IMR-90 (cell line): ENCODE measurements at regions not wholly inside any gene's neighbourhood (a gene's known extent, or its start where the extent isn't known, plus 50 kb on each side); places are given as distances from the start of the nearest gene placed in this dataset.

Source experiments
- CHD1 ChIP-seq: IDR thresholded peaks from 2 replicates; pipeline ENCODE4 v1.6.1; 2012; ENCODE audit warnings: low read depth, low read length, improper control_type of control experiment
- CTCF ChIP-seq: conservative IDR thresholded peaks from 2 replicates; pipeline ENCODE4 v1.5.1; 2012; ENCODE audit warnings: mild to moderate bottlenecking, low read depth, low read length, improper control_type of control experiment
- MAZ ChIP-seq: IDR thresholded peaks from 2 replicates; pipeline ENCODE4 v1.6.1; 2012; ENCODE audit warnings: low read depth, mild to moderate bottlenecking, low read length, improper control_type of control experiment, moderate library complexity, borderline replicate concordance
- RAD21 ChIP-seq: IDR thresholded peaks from 2 replicates; pipeline ENCODE4 v1.6.1; 2012; ENCODE audit warnings: low read length, improper control_type of control experiment
- RFX5 ChIP-seq: IDR thresholded peaks from 2 replicates; pipeline ENCODE4 v1.8.0; 2012; ENCODE audit warnings: low read depth, mild to moderate bottlenecking, low read length, moderate library complexity

GRCh38 chr1:29963946-29964345 is 727.6 kb downstream of the PTPRU start:
- TF ChIP-seq CTCF: no peak
- TF ChIP-seq RFX5: no peak
- no peak for TF ChIP-seq CHD1
- TF ChIP-seq MAZ: no peak
- no peak for TF ChIP-seq RAD21
